Skin of body (tissue), 1 donor: ENCODE measurements at regions not wholly inside any gene's neighbourhood (a gene's known extent, or its start where the extent isn't known, plus 50 kb on each side); places are given as distances from the start of the nearest gene placed in this dataset.

Experiments used
- DNase-seq: peaks from one replicate; lab custom pipeline; 2025; lab: John Stamatoyannopoulos, UW

- DNase-seq: no peak
Measured at GRCh38 chr3:188034989-188035388, 119.0 kb upstream of the LPP start.

- DNase-seq: no peak
Measured at GRCh38 chr3:188036375-188037194, 117.4 kb upstream of the LPP start.

- DNase-seq: no peak
Measured at GRCh38 chr3:188037195-188037718, 116.7 kb upstream of the LPP start.

- DNase-seq: no peak
Measured at GRCh38 chr3:188037965-188038581, 115.9 kb upstream of the LPP start.

GRCh38 chr3:188041193-188041592 lies 112.8 kb upstream of the LPP start:
- DNase-seq: no peak

- no peak for DNase-seq
Measured at GRCh38 chr3:188041895-188042294, 112.1 kb upstream of the LPP start.

GRCh38 chr3:188042466-188042865 lies 111.5 kb upstream of the LPP start:
- DNase-seq: no peak

- no peak for DNase-seq
Measured at GRCh38 chr3:188043891-188044290, 110.1 kb upstream of the LPP start.

- no peak for DNase-seq
Measured at GRCh38 chr3:188046561-188047211, 107.3 kb upstream of the LPP start.

GRCh38 chr3:188047536-188047935 lies 106.4 kb upstream of the LPP start:
- DNase-seq: peak; percentile 3

- DNase-seq: no peak
Measured at GRCh38 chr3:188049606-188050530, 104.1 kb upstream of the LPP start.

- DNase-seq: no peak
Measured at GRCh38 chr3:188051801-188052168, 102.2 kb upstream of the LPP start.

GRCh38 chr3:188052169-188053035 lies 101.6 kb upstream of the LPP start:
- peak; percentile 53 for DNase-seq

GRCh38 chr3:188053036-188053340 lies 101.0 kb upstream of the LPP start:
- DNase-seq: no peak

GRCh38 chr3:188053710-188054380 lies 100.1 kb upstream of the LPP start:
- no peak for DNase-seq

- DNase-seq: no peak
Measured at GRCh38 chr3:188054541-188054940, 99.4 kb upstream of the LPP start.

- no peak for DNase-seq
Measured at GRCh38 chr3:188055388-188055787, 98.6 kb upstream of the LPP start.

GRCh38 chr3:188057124-188057523 lies 96.8 kb upstream of the LPP start:
- DNase-seq: no peak

- DNase-seq: no peak
Measured at GRCh38 chr3:188058569-188059184, 95.3 kb upstream of the LPP start.

- DNase-seq: no peak
Measured at GRCh38 chr3:188059351-188059750, 94.6 kb upstream of the LPP start.
